Endothelial cell of umbilical vein (primary cell): ENCODE measurements at regions not wholly inside any gene's neighbourhood (a gene's known extent, or its start where the extent isn't known, plus 50 kb on each side); places are given as distances from the start of the nearest gene placed in this dataset.

Source experiments
- BruUV-seq: library from RNA; stranded (reverse); fragments of 400-500 nt; replicated peaks from 2 replicates; lab custom pipeline; 2021; lab: Mats Ljungman, UMichigan
- CTCF ChIA-PET: fragments of 300-600, 350-600 bp; sonication (Branson Sonifier 250); formaldehyde crosslinking; loops from one replicate; lab custom pipeline; 2021; ENCODE audit warnings: antibody characterized with exemption, inconsistent platforms; lab: Charles Lee
- POLR2A ChIA-PET: fragments of 300-600, 350-600 bp; sonication (Branson Sonifier 250); formaldehyde crosslinking; loops from one replicate; lab custom pipeline; 2021; ENCODE audit warnings: antibody characterized with exemption, inconsistent platforms; lab: Charles Lee
- DNase-seq: peaks from one replicate; pipeline ENCODE4 v3.0.0-alpha.2; 2011; ENCODE audit warnings: low read depth, low spot score
- FAIRE-seq: peaks from 2 replicates; lab custom pipeline; 2011; peaks lifted over from hg19 to GRCh38; lab: Jason Lieb, UNC
- H2AFZ ChIP-seq: 2 replicates; pipeline ENCODE4 v1.6.0; 2012; ENCODE audit warnings: low read depth, low read length, control low read depth, inconsistent platforms
- H3K27ac ChIP-seq: 2 replicates; pipeline ENCODE4 v1.5.1; 2011; ENCODE audit warnings: low read depth, mild to moderate bottlenecking, control low read depth, low read length, moderate library complexity; ENCODE audit not compliant: insufficient read depth
- H3K27me3 ChIP-seq, 2 experiments: 2 replicates each; pipeline versions ENCODE4 v1.6.0 to v1.6.1; 2011; ENCODE audit warnings: low read length in 2 of 2, mixed read lengths in 1 of 2; ENCODE audit not compliant: control insufficient read depth in 2 of 2, insufficient read depth in 2 of 2
- H3K36me3 ChIP-seq, 2 experiments: 2 replicates in 1 of 2; 3 replicates in 1 of 2; pipeline ENCODE4 v1.5.1; 2011; ENCODE audit warnings: low read length in 2 of 2, mild to moderate bottlenecking in 1 of 2, moderate library complexity in 1 of 2; ENCODE audit not compliant: control insufficient read depth in 2 of 2, insufficient read depth in 2 of 2; ENCODE audit errors: extremely low read depth in 1 of 2
- H3K4me1 ChIP-seq: 3 replicates; pipeline ENCODE4 v1.5.1; 2011; ENCODE audit warnings: mild to moderate bottlenecking, low read length; ENCODE audit not compliant: control insufficient read depth, insufficient read depth; ENCODE audit errors: extremely low read depth
- H3K4me2 ChIP-seq: 2 replicates; pipeline ENCODE4 v1.6.1; 2011; ENCODE audit warnings: low read length, control low read depth, mixed read lengths; ENCODE audit not compliant: insufficient read depth
- H3K4me3 ChIP-seq, 3 experiments: fragments of 200-600 bp in 1 of 3; sonication (generic), shearing (Covaris generic) in 1 of 3; replicated peaks in 1 of 3; 2 replicates each; pipeline ENCODE4 v1.5.1; 2011 to 2016; ENCODE audit warnings: control low read depth in 3 of 3, low read length in 3 of 3, mild to moderate bottlenecking in 2 of 3, inconsistent platforms in 1 of 3, low read depth in 1 of 3, moderate library complexity in 1 of 3; ENCODE audit not compliant: insufficient read depth in 1 of 3
- H3K79me2 ChIP-seq: 2 replicates; pipeline ENCODE4 v1.6.0; 2012; ENCODE audit warnings: low read length, inconsistent platforms; ENCODE audit not compliant: control insufficient read depth, insufficient read depth
- H3K9ac ChIP-seq: replicated peaks from 2 replicates; pipeline ENCODE3; 2011; ENCODE audit warnings: low read length, control low read depth; ENCODE audit not compliant: insufficient read depth; ENCODE audit errors: extremely low read depth
- H3K9me1 ChIP-seq: replicated peaks from 3 replicates; pipeline ENCODE4 v1.6.0; 2011; ENCODE audit warnings: mild to moderate bottlenecking, low read length; ENCODE audit not compliant: control insufficient read depth, insufficient read depth; ENCODE audit errors: extremely low read depth
- H3K9me3 ChIP-seq: replicated peaks from 2 replicates; pipeline ENCODE4 v1.5.1; 2012; ENCODE audit warnings: low read length, inconsistent platforms; ENCODE audit not compliant: control insufficient read depth, insufficient read depth
- H4K20me1 ChIP-seq: replicated peaks from 2 replicates; pipeline ENCODE3; 2011; ENCODE audit warnings: mild to moderate bottlenecking, low read length; ENCODE audit not compliant: control insufficient read depth, insufficient read depth; ENCODE audit errors: extremely low read depth
- CTCF ChIP-seq, 2 donors: IDR thresholded peaks; 1 replicate in 1 of 2; 2 replicates in 1 of 2; pipeline ENCODE4 v1.5.1; 2011; ENCODE audit warnings: low read length in 2 of 2, mild to moderate bottlenecking in 2 of 2, moderate library complexity in 2 of 2, control low read depth in 1 of 2, inconsistent platforms in 1 of 2, low read depth in 1 of 2; ENCODE audit not compliant: insufficient read depth in 1 of 2; ENCODE audit errors: extremely low read depth in 1 of 2
- EZH2 ChIP-seq: IDR thresholded peaks from 2 replicates; pipeline ENCODE4 v1.6.1; 2012; ENCODE audit warnings: borderline replicate concordance, low read depth, mild to moderate bottlenecking, moderate library complexity, low read length, inconsistent platforms; ENCODE audit not compliant: severe bottlenecking
- FOS ChIP-seq: IDR thresholded peaks from 2 replicates; pipeline ENCODE4 v1.6.1; 2011; ENCODE audit warnings: mild to moderate bottlenecking, low read length, moderate library complexity, borderline replicate concordance; ENCODE audit not compliant: insufficient read depth
- GATA2 ChIP-seq: IDR thresholded peaks from 2 replicates; pipeline ENCODE4 v1.7.0; 2011; ENCODE audit warnings: low read depth, mild to moderate bottlenecking, moderate library complexity, mixed read lengths, low read length; ENCODE audit not compliant: insufficient read length, insufficient read depth
- JUN ChIP-seq: IDR thresholded peaks from 2 replicates; pipeline ENCODE4 v1.6.1; 2011; ENCODE audit warnings: borderline replicate concordance, low read depth; ENCODE audit not compliant: insufficient read length, insufficient read depth
- MAX ChIP-seq: IDR thresholded peaks from 2 replicates; pipeline ENCODE4 v1.6.1; 2011; ENCODE audit not compliant: insufficient read depth, insufficient read length
- MYC ChIP-seq: IDR thresholded peaks from one replicate; pipeline ENCODE4 v1.6.1; 2011; ENCODE audit warnings: mild to moderate bottlenecking, low read depth, low read length
- POLR2A ChIP-seq: IDR thresholded peaks from 2 replicates; pipeline ENCODE4 v1.6.1; 2012; ENCODE audit warnings: low read depth, mild to moderate bottlenecking, control low read depth, low read length
- POLR2AphosphoS5 ChIP-seq: IDR thresholded peaks from 2 replicates; pipeline ENCODE4 v1.6.1; 2012; ENCODE audit warnings: low read depth, mild to moderate bottlenecking, control low read depth, low read length, moderate library complexity; ENCODE audit not compliant: insufficient read depth
- dilution Hi-C: fragments of 300-500 bp; cut with MboI; formaldehyde crosslinking; loops from one replicate; pipeline ENCODE4 v1.15.0; 2019; ENCODE audit warnings: low sequenced_read_pairs; ENCODE audit not compliant: extremely low pct_ligation_motif_present
- intact Hi-C: fragments of 100-400 bp; cut with micrococcal nuclease; formaldehyde crosslinking; loops from one replicate; pipeline ENCODE4 v1.10.0; 2022

GRCh38 chr4:32840461-32841189 is 2120.5 kb downstream of the PCDH7 start:
- POLR2A ChIA-PET, result no interaction called here
- dilution Hi-C loops, result no loop called here
- no peak for FAIRE-seq

GRCh38 chr4:32841217-32841616 is 2121.0 kb downstream of the PCDH7 start:
- BruUV-seq, result no TSS peak
- Histone ChIP-seq H3K9me1 (no peaks in the 10 kb centered on the region), H3K9me3 (no peaks in the 10 kb centered on the region), H3K27me3 (no peaks in the 10 kb centered on the region), H3K79me2 (no peaks in the 10 kb centered on the region), H3K36me3 (no peaks in the 10 kb centered on the region), H3K4me1 (no peaks in the 10 kb centered on the region), H2AFZ (no peak overlapping the region), H3K4me3 (no peak overlapping the region), H3K9ac (no peak overlapping the region), H3K4me2 (no peak overlapping the region), H3K27ac (no peak overlapping the region), H4K20me1 (no peaks in the 10 kb centered on the region)
- dilution Hi-C loops (no loop called here), intact Hi-C loops (no loop called here)
- TF ChIP-seq MYC, result no peak
- no peak for TF ChIP-seq POLR2AphosphoS5
- TF ChIP-seq JUN, result no peak
- TF ChIP-seq EZH2, result no peak
- no peak for TF ChIP-seq CTCF (IDR thresholded peaks at IDR 0.05; ENCODE audit: extremely low read depth in 1 of 2, insufficient read depth in 1 of 2, low read depth in 1 of 2, low read length in 2 of 2)
- TF ChIP-seq MAX, result no peak
- TF ChIP-seq GATA2, result no peak
- TF ChIP-seq POLR2A, result no peak
- TF ChIP-seq FOS, result no peak
- CTCF ChIA-PET, result interaction anchor here (1.0 kb wide), 1 partner anchor 10 kb away, joined by 3 read pairs; no protein-coding TSS in a partner anchor
- FAIRE-seq, result no peak
- no peak for DNase-seq
- POLR2A ChIA-PET, result no interaction called here

More at GRCh38 chr4:32840461-32841189, 2120.5 kb downstream of the PCDH7 start:
- CTCF ChIA-PET, result interaction anchor here (1.0 kb wide), 1 partner anchor 9 kb away, joined by 3 read pairs; no protein-coding TSS in a partner anchor
- Histone ChIP-seq H3K79me2 (no peaks in the 10 kb centered on the region), H3K9me1 (no peaks in the 10 kb centered on the region), H3K4me2 (no peak overlapping the region), H3K9me3 (no peaks in the 10 kb centered on the region), H4K20me1 (no peaks in the 10 kb centered on the region), H3K27me3 (no peaks in the 10 kb centered on the region), H3K9ac (no peak overlapping the region), H3K4me3 (no peak overlapping the region), H2AFZ (no peak overlapping the region), H3K27ac (no peak overlapping the region), H3K36me3 (no peaks in the 10 kb centered on the region), H3K4me1 (no peaks in the 10 kb centered on the region)
- BruUV-seq, result no TSS peak
- DNase-seq, result no peak
- intact Hi-C loops, result no loop called here
- TF ChIP-seq GATA2 (no peak), FOS (no peak), POLR2A (no peak)
